Right lobe of liver (tissue), 4 donors: ENCODE measurements at regions not wholly inside any gene's neighbourhood (a gene's known extent, or its start where the extent isn't known, plus 50 kb on each side); places are given as distances from the start of the nearest gene placed in this dataset.

ENCODE experiments used
- POLR2A ChIP-seq: fragments of 450-650 bp; IDR thresholded peaks from one replicate; pipeline ENCODE4 v1.6.1; 2017; ENCODE audit warnings: antibody characterized with exemption, mild to moderate bottlenecking
- TF ChIP-seq, protein P1 (sequence below), 4 donors: fragments of 200-600 bp in 3 of 4; fragments of 450-650 bp in 1 of 4; IDR thresholded peaks; one replicate each; pipeline versions ENCODE4 v1.5.1 to v1.8.0; 2016 to 2022; ENCODE audit warnings: antibody characterized with exemption in 4 of 4, mild to moderate bottlenecking in 2 of 4
- donor health status: DM: no; HTN: no; CAD: no.
- donor health status: DM: no; HTN: no; CAD: no.
- donor health status: DM: no; HTN: yes; CAD: no.

- TF ChIP-seq, protein P1, sequence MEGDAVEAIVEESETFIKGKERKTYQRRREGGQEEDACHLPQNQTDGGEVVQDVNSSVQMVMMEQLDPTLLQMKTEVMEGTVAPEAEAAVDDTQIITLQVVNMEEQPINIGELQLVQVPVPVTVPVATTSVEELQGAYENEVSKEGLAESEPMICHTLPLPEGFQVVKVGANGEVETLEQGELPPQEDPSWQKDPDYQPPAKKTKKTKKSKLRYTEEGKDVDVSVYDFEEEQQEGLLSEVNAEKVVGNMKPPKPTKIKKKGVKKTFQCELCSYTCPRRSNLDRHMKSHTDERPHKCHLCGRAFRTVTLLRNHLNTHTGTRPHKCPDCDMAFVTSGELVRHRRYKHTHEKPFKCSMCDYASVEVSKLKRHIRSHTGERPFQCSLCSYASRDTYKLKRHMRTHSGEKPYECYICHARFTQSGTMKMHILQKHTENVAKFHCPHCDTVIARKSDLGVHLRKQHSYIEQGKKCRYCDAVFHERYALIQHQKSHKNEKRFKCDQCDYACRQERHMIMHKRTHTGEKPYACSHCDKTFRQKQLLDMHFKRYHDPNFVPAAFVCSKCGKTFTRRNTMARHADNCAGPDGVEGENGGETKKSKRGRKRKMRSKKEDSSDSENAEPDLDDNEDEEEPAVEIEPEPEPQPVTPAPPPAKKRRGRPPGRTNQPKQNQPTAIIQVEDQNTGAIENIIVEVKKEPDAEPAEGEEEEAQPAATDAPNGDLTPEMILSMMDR (IDR thresholded peaks at IDR 0.05) = no peak
- TF ChIP-seq POLR2A = no peak
Observed at GRCh38 chr22:47612311-47612910, 850.0 kb downstream of the TBC1D22A start.
